Ovary (tissue), 3 donors: ENCODE measurements at regions not wholly inside any gene's neighbourhood (a gene's known extent, or its start where the extent isn't known, plus 50 kb on each side); places are given as distances from the start of the nearest gene placed in this dataset.

Experiments used
- EP300 ChIP-seq: sonication (generic); formaldehyde crosslinking; IDR thresholded peaks from one replicate; pipeline ENCODE4 v1.6.1; 2017; ENCODE audit warnings: antibody characterized with exemption
- POLR2A ChIP-seq: fragments of 450-650 bp; IDR thresholded peaks from one replicate; pipeline ENCODE4 v1.6.1; 2017; ENCODE audit warnings: antibody characterized with exemption, mild to moderate bottlenecking, moderate library complexity
- TF ChIP-seq, protein P1 (sequence below), 3 donors: fragments of 450-650 bp in 2 of 3; fragments of 200-600 bp in 1 of 3; IDR thresholded peaks; one replicate each; pipeline versions ENCODE4 v1.5.1 to v1.8.0; 2016 to 2022; ENCODE audit warnings: antibody characterized with exemption in 3 of 3, mild to moderate bottlenecking in 1 of 3
- donor health status: DM: no; HTN: no; CAD: no.

DNA sequence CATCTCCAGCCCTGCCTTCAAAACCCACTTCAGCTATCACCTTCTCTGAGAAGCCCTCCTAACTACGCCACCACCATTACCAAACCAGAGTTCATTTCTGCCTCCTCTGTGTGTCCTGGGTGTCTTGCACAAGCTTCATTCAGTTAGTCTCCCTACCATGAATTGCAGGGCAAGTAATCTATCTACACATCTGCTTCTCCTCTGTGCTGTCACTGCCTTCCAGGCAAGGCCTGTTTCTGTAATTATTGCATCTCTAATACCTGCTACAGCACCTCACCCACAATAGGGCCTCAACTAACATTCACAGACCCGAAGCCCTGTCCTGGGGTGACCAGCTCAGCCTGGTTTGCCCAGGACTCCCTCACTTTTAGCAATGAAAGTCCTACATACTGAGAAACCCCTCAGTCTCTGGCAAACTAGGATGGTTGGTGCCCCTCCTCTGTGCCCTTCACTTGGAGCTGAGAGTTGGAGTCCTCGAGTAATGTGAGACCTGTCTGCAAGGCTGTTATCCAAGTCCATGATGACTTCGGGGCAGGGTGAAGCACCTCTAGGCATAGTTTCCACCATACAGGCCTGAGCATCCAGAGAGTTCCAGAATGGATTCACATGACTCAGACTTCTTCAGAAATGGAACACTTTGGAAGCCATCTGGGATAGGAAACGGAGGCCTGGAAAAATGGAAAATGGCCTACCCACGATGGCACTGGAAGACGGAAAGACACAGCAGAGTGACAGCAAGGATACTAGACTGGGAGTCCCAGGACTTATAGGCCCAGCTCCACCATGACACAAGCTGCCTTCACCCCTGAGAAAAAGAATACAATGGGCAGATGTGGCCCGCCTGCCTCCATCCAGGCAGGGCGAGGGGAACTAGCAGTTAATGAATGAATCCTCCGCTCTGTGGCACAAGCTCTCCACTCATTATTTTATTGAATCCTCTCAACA, 269.3 kb downstream of the BUD13 start:
- TF ChIP-seq, protein P1, sequence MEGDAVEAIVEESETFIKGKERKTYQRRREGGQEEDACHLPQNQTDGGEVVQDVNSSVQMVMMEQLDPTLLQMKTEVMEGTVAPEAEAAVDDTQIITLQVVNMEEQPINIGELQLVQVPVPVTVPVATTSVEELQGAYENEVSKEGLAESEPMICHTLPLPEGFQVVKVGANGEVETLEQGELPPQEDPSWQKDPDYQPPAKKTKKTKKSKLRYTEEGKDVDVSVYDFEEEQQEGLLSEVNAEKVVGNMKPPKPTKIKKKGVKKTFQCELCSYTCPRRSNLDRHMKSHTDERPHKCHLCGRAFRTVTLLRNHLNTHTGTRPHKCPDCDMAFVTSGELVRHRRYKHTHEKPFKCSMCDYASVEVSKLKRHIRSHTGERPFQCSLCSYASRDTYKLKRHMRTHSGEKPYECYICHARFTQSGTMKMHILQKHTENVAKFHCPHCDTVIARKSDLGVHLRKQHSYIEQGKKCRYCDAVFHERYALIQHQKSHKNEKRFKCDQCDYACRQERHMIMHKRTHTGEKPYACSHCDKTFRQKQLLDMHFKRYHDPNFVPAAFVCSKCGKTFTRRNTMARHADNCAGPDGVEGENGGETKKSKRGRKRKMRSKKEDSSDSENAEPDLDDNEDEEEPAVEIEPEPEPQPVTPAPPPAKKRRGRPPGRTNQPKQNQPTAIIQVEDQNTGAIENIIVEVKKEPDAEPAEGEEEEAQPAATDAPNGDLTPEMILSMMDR (IDR thresholded peaks at IDR 0.05): no peak
- TF ChIP-seq POLR2A (no peak), EP300 (no peak)
